GM19438 (cell line): ENCODE measurements at regions not wholly inside any gene's neighbourhood (a gene's known extent, or its start where the extent isn't known, plus 50 kb on each side); places are given as distances from the start of the nearest gene placed in this dataset.

ENCODE experiments used
- ATAC-seq: cut with Tn5 transposase; IDR thresholded peaks from one replicate; pipeline ENCODE4 v1.9.1; 2021; ENCODE audit warnings: low read depth; ENCODE audit not compliant: unreplicated experiment

DNA sequence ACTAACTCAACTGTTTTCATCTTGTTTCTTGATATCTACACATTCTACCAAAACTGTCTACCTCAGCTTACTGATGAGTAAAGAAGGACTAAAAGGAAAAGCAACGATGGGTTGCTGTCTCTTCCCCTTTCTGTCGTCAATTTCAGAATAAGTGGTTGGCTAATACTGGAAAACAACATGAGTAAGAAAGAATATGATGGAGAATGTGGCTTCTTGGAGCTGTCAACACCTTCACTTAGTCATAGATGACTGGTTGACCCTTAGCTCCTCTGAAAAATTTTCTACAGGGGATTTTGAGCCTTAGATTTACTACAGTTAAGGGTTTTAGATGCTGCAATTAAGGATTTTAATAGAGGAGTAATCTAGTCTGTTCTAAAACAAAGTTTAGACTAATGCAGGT, 797.9 kb downstream of the TLE4 start:
- ATAC-seq: no peak

DNA sequence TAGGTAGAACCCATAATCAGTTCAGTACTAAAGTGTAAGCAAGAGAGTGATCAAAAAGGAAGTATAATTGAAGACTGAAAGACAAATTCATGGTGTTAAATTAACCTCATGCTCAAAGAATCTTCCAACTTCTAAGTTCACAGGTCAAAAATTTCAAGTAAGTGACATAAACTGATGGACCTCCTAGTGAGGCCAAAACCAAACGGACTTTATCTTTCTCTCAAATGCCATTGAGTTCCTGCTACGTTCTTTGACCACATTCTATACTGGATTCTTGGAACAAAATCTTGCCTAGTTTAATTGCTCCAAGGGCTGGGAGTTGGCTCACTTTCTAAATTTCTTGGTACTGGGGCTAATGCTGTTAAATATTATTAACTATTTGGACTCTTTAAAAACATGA, 794.9 kb downstream of the TLE4 start:
- ATAC-seq: no peak

DNA sequence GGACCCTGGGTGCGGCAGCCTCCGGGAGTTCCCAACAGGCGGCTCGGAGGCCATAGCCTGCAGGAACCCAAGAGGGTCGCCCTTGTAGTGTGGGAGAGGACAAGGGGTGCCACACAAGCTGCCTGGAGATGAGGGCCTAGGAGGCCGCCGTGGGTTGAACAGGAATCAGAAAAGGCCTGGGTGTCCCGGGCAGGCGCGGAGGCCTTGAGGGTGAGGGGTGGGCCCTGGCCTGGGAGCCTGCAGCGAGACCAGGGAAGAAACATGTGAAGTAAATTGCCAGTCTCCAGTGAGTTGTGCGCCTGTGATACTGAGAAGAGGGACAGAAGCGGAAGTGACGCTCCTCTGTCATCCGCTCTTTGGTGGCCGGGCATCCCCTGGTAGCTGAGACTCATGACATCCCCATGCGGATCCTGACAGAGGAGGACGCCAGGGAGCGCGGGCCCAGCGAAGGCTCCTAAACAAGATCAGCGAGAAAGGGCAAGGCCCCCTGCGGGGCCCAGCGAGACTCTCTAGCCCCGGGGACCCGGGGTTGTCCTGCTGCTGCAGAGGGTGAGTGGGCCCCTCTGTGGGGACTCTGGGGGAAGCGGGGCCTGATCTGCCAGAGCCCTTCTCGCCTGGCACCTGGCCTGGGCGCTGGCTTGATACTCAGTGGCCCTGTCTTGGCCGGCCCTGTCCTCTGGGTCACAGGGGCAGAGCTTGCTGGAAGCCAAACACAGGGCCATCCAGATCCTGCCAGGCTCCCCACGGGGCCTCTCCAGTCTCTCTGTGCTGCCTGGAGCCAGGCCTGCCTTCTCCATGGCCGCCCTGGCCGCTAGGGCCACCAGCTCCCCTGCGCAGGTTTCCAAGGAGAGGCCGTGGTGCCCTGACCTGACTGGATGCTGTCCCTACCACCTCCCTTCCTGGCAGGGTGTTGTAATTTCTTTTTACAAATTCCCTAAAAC, 788.4 kb downstream of the TLE4 start:
- ATAC-seq: no peak

DNA sequence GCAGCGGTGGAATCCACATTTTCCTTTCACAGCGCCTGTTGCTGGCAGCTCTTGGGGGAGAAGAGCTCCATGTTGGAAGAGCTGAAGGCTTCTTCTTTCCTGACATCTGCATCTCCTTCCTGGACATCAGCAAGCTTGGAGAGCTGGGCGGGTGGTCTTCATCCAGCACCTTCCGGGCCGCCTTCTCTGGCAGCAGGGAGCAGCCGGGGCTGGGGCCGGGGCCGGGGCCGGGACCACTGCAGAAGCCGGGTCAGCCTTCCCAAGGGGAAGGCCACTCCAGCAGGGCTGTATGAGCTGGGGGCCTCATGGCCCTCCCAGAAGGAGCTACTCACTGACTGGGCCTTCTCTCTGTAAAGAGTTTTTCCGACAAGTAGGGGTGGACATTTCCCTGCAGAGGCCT, 787.5 kb downstream of the TLE4 start:
- no peak for ATAC-seq

DNA sequence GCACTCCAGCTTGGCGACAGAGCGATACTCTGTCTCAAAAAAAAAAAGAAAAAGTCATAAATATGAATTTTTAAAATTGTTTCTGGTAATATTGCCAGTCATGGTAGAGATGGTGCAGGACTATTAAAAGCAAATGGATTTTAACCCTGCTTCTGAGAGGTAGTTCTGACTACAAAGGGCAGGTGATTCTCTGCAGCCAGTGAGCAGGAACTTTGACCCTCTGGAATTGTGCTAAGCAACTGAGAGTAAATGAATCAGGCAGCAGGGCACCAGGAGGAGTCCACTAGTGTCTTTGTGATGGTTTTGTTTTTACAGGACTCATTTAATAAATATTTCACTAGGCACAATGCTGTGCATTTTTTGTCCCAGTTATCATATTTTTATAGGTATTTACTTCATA, 781.2 kb downstream of the TLE4 start:
- no peak for ATAC-seq

DNA sequence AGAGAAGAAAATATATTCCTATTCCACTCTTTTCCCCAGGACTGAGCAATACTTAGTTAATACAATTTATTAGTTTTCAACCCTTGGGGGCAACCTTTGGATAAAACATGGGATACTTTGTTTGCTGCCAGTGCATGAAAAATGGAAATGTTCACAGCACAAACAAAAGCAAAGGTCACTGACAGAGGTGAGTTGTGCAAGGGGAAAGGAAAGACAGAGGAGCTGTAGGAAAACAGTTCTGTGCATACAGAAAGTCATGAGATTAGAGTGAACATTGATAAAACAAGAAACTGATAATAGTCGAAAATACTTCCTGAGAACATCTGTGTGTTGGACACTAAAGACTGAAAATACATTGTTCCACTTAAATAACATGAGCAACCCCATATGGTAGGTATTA, 779.8 kb downstream of the TLE4 start:
- ATAC-seq: no peak

DNA sequence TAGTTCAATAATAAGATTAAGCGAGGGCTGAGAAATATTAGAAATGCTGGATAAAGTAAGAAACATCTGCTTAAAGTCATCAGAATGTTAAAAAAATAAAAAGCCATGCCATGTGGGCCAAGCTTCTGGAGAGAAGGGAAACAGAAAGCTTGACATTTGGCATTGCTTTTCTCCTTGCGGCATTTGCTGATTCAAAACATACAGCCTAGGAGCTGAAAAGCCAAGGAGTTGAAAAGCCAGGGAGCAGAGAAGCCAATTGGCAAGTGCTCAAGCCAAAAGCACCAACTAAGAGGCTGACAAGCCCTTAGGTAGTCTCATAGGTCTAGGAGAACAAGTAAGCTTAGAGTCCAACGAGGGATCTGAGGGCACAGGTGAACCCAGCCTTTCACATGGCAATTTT, 754.3 kb downstream of the TLE4 start:
- no peak for ATAC-seq

DNA sequence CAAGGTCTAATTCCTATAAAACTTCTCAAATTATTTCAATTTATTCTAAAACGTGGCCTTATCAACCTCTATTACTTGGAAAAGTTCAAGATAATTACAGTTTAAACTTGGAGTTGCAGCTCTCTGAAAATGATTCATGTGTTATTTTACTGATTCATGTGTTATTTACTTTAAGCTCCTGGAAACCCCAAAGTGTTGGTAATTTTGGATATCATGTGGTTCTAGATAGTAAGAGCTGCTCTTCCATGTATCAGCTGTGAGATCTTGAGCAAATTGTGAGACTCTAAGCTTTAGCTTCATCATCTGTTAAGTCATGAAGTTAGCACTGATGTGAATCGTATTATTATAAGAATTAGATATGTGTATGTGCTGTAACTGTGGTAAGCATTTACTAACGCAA, 749.2 kb downstream of the TLE4 start:
- ATAC-seq: no peak

DNA sequence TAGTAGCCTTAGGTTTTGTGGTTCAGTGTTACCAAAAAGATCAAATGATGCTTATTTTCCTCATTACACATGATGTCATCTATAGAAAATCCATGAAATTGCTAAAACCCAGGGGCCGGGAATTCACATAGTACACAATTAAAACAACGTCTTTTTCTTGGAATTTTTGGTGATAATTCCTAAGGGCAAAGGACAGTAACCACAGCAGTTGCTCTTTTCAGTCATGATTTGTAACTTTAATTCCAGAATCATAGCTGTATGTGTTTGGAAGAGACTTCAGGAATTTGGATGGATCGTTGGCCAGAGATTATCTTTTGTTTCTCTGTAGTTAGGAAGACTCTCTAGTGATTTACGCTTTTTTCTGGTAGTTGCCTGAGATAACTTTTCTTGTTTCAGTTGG, 748.7 kb downstream of the TLE4 start:
- ATAC-seq: no peak

DNA sequence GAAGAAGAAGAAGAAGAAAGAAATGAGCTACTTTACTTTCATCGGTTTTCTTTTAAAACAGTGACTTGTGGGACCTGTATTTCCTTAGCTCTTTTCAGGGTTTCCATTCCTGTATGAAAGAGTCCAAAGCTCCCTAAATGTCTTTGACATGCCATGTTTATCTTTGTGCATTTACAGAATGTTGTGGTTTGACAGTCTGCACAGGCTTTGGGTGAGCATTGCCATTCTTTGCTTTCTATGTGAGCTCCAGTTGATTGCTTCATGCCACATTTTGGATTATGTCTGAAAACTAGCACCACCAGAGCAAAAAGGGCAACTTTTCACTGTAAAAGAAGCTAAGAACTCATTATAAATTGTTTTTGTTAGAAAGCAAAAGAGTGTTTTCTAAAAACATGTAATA, 733.4 kb downstream of the TLE4 start:
- ATAC-seq: no peak

DNA sequence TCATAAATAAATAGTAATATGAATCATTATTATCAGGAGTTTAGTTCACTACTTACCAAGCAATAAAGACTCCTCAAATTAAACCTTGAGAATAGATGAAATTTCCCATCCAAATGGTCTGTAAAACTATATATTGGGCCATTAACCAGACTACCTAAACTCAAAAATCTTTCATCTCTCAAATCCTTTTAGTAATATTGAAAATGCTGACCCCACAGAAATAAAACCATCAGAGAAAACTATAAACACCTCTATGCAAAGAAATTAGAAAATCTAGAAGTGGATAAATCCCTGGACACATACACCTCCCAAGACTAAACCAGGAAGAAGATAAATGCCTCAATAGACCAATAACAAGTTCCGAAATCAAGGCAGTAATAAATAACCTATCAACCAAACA, 723.2 kb downstream of the TLE4 start:
- ATAC-seq: no peak

DNA sequence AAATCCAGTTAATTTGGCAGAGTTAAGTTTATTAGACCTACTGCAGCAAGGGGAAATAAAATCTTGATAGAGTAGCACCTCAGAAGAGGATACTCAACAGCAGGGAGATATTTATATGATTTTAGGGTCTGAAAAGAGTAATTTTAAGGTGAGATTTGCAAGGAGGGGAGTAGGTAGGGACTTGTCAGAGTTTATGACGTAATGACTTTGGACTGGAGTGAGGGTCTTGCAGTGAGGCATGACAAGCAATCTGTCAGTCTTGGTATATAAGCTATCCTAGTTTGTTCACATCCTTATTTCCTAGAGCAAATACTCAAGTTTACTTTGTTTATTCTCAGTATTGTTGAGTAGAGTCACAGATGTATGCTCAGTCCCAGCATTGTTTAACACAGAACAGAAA, 722.6 kb downstream of the TLE4 start:
- ATAC-seq: no peak

DNA sequence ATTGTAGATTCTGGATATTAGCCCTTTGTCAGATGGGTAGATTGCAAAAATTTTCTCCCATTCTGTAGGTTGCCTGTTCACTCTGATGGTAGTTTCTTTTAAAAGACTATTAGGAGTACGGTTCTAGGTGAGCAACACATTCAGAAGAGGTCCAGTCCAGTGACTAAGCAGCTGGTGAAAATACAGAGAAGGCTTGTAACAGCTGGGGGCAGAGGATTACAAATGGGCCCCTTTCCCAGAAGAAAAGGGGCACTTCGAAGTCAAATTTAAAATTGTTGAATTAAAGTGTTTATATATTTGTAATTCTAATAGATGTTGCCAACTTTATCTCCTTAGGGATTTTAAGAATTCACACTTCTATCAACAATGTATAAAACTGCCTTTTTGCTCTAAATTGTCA, 720.5 kb downstream of the TLE4 start:
- no peak for ATAC-seq

DNA sequence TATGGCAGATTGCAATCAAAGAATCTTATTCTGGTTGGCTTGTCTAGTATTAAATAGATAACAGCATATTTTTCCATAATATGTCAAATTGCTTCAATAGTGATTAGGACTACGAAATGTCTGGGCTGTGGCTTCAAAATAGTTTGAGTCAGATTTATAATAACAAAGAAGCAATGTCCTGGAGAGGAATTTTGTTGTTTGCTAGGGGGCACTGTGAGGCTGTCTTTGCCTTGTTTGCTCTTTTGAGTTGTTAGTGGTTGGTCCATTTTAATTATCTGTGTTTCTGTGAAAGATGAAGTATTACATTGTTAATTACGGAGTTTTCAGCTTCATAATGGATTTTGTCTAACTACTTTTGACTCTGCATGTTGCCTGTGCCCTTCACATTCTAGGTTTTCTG, 713.6 kb downstream of the TLE4 start:
- no peak for ATAC-seq

DNA sequence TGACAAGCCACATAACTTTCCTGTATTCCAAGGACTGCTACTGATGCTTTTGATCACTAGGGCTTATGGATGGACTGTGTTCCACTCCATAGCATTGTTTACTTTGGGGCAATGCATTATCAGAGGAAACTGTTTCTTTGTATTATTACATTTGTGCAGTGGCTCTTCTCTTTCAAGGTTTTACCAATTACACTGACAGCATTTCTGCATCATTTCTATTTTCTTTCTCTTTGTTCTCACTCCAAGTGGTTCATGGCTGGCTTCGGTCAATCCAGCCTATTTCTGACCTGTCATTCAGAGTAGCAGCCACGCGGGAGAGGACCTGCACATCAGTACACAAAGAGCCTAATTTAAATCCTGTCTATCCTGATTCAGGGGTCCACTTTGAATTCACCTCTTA, 711.0 kb downstream of the TLE4 start:
- no peak for ATAC-seq

DNA sequence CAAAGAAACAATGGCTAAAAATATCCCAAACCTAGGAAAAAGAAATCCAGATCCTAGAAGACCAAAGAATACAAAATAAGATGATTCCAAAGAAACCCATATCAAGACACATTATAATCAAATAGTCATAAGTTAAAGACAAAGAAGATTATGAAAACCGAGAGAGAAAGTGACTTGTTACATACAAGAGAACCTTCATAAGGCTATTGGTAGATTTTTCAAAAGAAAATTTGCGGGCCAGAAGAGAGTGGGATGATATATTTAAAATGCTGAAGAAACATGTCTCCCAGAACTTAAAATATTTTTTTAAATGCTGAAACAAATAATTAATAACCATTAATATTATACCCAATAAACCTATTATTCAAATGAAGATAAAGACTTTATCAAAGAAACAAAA, 687.3 kb downstream of the TLE4 start:
- no peak for ATAC-seq

DNA sequence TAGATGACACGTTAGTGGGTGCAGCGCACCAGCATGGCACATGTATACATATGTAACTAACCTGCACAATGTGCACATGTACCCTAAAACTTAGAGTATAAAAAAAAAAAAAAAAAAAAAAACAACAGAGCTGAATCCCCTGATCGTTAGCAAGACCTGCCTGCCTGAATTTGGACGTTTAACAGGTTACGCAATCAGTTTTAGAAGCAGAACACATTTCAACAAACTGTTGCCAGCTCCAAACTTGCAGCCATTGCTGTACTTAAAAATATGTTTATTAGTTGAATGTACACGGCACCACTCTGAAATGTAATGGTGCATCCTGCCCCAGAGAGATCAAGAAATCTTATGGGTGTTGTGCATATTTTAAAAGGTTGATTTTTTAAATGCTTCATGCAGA, 680.0 kb downstream of the TLE4 start:
- no peak for ATAC-seq

DNA sequence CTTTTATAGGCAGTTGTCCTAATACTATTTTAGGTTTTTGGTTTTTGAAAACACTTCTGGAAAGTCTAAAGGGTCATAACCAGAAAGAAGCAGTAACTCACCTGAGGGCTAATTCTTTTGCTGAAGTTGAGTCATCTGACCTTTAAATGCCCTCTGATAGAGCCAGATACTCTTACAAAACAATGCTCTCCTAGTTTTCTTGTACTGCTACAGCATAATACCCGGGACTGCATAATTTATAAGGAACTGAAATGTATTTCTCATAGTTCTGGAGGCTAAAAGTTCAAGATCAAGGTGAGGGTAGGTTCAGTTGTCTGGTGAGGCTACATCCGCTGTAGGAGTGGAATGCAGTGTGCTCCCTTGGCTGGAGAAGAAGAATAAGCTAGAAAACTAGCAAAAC, 670.3 kb downstream of the TLE4 start:
- no peak for ATAC-seq

DNA sequence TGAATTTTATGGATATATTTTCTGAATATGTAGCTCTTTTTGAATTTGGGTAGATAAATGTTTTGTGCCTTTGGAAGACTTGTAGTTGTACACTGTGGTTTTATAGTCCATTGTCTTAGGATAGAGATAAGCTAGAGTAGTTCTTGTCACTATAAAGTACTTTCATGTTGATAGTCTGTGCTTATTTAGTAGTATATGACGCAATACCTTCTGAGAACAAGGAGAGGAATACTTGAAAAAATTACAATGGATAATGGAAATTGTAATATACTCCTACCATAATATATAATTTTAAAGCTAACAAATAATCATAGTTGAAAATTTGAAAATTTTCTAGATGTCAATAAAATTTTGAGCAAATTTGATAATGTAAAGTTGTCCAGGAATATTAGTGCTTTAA, 664.0 kb downstream of the TLE4 start:
- ATAC-seq: no peak

DNA sequence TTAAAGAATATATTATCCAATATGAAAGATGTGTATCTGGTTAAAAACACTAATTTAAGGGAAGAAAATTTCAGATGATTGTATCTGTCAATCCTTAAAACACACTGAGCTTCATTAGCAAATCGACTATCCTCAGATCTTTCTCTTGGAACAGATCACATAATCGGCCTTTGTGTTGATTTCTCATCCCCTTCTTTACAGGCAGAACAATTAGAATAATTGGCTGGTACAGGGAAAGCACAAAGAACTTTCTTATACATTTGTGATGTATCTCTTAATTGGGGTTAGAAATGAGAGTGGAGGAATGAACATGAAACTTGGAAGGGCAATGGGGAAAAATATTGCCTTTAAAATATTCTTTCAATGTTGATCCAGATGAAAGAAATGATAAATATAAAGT, 662.1 kb downstream of the TLE4 start:
- no peak for ATAC-seq

DNA sequence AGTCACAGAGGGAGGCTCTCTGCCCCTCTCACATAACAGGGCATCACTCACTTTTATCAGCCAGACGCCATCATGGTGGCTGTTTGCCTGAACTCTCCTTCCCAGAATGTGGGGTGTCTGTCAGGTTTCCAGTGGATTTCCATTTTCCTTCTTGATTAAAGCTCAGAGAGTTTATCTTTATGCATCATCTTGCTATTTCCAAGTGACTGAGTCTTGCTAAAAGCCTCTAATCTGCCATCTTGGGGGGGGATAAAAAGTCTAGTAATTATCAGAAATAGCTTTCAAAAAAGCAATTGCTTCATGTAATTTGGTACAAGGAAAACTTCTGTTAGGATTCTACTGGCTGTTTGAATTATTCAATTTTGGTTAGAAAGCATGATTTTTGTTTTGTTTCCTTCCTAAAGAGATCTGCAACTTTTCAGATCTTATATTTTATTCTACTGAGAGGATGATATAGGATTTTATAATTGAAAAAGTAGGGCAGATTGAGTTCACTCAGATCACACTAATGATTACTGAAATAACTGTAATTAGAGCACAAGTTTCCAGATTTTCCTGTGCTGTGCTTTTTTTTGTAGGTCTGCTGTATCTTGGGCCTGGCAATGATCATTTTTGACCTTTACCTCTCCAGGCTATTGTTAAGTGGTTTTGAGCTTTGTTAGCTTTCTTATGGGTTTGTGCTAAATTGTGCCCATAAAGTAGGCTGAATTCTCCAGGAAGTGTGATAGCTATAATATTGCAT, 661.5 kb downstream of the TLE4 start:
- no peak for ATAC-seq
